Activated CD4-positive, alpha-beta memory T cell treated with anti-CD3 and anti-CD28 coated beads, Interleukin-2, amount 10 ng/mL, durations not matched to agents 7 days and 5 days (primary cell): ENCODE measurements at regions not wholly inside any gene's neighbourhood (a gene's known extent, or its start where the extent isn't known, plus 50 kb on each side); places are given as distances from the start of the nearest gene placed in this dataset.

ENCODE experiments used
- CTCF ChIA-PET: fragments of 350-600 bp; sonication (Branson Sonifier 250); formaldehyde crosslinking; loops from one replicate; lab custom pipeline; 2021; ENCODE audit warnings: antibody characterized with exemption, inconsistent platforms; lab: Charles Lee
- POLR2A ChIA-PET: fragments of 350-600 bp; sonication (Branson Sonifier 250); formaldehyde crosslinking; loops from one replicate; lab custom pipeline; 2021; ENCODE audit warnings: antibody characterized with exemption; lab: Charles Lee
- DNase-seq: peaks from one replicate; pipeline ENCODE4 v3.0.0-alpha.2; 2020
- H3K27ac Mint-ChIP-seq: one replicate; pipeline ENCODE4 v1.8.0; 2021; ENCODE audit warnings: mild to moderate bottlenecking, mixed read lengths
- H3K27me3 Mint-ChIP-seq: one replicate; pipeline ENCODE4 v1.8.0; 2021; ENCODE audit warnings: mixed read lengths
- H3K36me3 Mint-ChIP-seq: one replicate; pipeline ENCODE4 v1.8.0; 2021; ENCODE audit warnings: low read depth, mixed read lengths
- H3K4me1 Mint-ChIP-seq: one replicate; pipeline ENCODE4 v1.8.0; 2021; ENCODE audit warnings: mixed read lengths
- H3K4me3 Mint-ChIP-seq: one replicate; pipeline ENCODE4 v1.8.0; 2021; ENCODE audit warnings: mild to moderate bottlenecking, mixed read lengths
- H3K9me3 Mint-ChIP-seq: one replicate; pipeline ENCODE4 v1.8.0; 2021; ENCODE audit warnings: mixed read lengths

DNA sequence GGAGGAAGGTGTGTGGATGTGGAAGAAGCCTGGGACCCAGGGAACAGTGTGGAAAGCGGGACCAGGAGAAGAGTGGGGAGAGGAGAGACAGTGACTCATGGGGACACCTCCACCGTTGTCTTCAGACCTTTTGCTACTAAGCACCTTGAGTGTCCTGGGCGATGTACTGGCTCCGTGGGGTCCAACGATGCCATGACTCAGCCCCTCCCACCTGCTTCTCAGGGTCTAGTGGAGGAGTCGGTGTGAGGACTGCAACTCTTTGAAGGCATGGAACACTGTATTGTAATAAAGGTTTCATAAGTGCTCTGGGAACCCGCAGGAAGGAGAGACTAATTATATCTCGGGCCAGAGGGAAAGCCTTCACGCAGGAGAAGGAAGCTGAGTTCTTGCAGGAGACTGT lies 166.9 kb upstream of the KL start:
- H3K36me3 Mint-ChIP-seq = no peaks in the 10 kb centered on the region
- ChIA-PET POLR2A (no interaction called here), CTCF (no interaction called here)
- H3K27me3 Mint-ChIP-seq = peaks cover 24% of the 10 kb centered on the region
- H3K4me3 Mint-ChIP-seq = no peak overlapping the region
- H3K27ac Mint-ChIP-seq = no peak overlapping the region
- H3K4me1 Mint-ChIP-seq = no peaks in the 10 kb centered on the region
- DNase-seq = no peak
- H3K9me3 Mint-ChIP-seq = no peaks in the 10 kb centered on the region

DNA sequence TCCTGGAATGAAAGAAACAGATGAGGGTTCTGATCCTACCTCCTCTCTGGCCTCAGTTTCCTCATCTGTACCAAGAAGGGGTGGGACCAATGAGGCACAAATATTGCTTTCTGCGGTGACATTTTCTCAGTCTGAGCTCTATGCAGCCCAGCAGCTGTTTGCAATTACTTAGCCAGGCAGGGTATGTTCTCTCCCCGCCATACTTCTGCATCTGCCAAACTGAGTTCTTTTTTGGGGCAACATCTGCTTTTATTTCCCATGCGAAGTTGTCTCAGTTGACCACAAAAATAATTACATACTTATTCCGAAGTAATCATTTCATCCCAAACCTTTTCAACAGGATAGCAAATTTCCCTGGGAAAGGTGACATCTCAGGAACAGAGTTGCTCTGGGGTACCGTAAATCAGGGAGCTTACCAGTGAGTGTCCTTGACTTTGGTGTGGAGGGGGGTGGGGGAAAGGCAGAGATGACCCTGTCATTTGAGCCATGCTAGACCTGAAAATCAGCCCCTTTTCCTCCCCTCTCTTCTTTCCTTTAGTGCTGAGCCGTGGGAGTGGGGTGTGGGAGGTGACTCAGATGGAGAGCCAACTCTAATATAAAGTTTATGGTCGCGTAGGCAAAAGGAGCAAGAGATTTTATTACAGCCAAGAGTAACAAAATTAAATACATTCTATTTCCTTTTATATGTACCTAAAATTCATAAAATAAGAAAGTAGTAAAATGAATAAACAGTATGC lies 165.7 kb upstream of the KL start:
- DNase-seq = no peak
- peaks cover 23% of the 10 kb centered on the region for H3K27me3 Mint-ChIP-seq
- ChIA-PET POLR2A (no interaction called here), CTCF (no interaction called here)
- no peaks in the 10 kb centered on the region for H3K4me1 Mint-ChIP-seq
- no peaks in the 10 kb centered on the region for H3K9me3 Mint-ChIP-seq
- H3K27ac Mint-ChIP-seq = no peak overlapping the region
- no peaks in the 10 kb centered on the region for H3K36me3 Mint-ChIP-seq
- H3K4me3 Mint-ChIP-seq = no peak overlapping the region

DNA sequence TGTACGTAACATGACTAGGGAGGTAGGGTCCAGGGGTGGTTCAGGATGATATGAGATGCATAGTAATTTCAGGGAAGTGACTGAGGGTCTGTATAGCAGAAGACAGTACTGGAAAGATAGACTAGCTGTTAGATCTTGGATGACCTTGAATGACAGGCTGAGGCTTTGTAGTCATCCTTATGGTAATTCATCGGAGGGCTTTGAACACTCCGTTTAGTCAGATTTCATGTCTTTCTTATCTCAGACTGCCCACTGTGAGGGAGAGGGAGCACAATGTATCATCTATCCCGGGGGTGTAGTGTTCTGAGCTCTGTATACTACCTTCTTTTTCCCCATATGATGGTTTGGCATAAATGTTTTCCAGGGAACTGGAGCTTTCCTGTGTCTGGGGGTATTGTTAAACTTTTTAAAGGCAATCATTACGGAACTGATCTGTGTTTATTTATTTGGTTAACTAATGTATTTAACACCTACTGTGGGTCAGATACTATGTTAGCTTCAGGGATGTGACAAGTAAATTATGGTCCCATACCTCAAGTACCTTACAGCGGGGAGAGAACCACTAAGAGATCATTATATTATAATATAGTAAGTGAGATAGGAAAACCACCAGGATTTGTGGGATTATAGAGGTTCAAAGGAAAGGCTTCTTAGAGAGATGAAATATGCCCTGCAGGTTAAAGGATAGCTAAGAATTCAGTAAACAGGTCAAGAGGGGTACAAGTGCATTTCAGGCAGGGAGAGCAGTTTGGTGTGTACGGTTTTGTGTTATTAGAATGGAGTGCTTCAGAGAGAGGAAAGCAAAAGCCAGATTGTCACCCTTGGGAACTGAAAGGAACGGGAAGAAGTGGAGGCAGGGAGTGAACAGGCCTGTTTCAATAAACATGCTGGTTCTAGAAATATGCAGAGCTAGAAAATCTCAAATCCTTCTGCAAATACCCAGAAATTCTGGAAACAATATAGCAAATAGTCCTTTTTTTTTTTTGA lies 164.8 kb upstream of the KL start:
- no peaks in the 10 kb centered on the region for H3K4me1 Mint-ChIP-seq
- H3K27me3 Mint-ChIP-seq = peaks cover 21% of the 10 kb centered on the region
- ChIA-PET CTCF (no interaction called here), POLR2A (no interaction called here)
- H3K4me3 Mint-ChIP-seq = no peak overlapping the region
- H3K9me3 Mint-ChIP-seq = no peaks in the 10 kb centered on the region
- no peak overlapping the region for H3K27ac Mint-ChIP-seq
- no peaks in the 10 kb centered on the region for H3K36me3 Mint-ChIP-seq
- DNase-seq = no peak

DNA sequence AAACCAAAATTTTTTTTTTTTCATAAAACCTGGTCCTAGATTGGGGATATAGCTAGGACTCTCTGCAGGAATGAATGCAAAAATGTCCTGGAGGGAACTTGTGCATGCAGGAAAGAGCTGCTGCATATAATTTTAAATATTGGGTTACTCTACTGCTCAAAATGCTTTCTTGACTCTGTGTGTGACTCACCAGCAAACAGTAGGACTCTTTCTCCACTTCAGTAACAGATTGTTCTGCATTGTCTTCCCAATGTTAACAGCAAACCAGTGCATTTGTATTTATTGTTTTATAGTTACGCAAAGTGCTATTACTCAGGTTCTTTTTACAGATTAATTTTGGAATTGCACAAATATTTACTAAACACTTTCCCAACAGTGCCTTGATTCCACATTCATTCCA lies 163.7 kb upstream of the KL start:
- POLR2A ChIA-PET = no interaction called here
- Mint-ChIP-seq H3K4me1 (no peaks in the 10 kb centered on the region), H3K4me3 (no peak overlapping the region), H3K36me3 (no peaks in the 10 kb centered on the region), H3K27me3 (peaks cover 16% of the 10 kb centered on the region), H3K27ac (no peak overlapping the region), H3K9me3 (no peaks in the 10 kb centered on the region)
- DNase-seq = no peak
- CTCF ChIA-PET = no interaction called here

DNA sequence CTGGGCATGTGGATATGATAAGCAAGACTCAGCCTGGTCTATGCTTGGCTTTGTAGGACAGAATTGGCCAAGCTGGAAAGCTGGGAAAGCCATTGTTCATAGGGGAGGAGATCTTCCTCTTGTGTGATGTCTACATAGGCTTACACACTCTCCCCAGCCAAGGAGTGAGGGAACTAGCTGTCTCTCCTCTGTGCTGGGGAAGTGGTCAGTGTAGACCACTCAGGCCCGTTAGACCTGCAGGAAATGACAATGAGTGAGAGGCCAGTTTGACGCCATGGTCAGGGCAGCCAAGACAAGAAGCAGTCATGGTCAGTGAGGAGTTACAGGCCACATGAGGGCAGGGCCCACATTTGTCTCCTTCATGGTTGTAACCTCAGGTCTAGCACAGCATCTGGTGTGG lies 159.1 kb upstream of the KL start:
- H3K4me3 Mint-ChIP-seq = no peak overlapping the region
- no peak for DNase-seq
- no peaks in the 10 kb centered on the region for H3K9me3 Mint-ChIP-seq
- no peaks in the 10 kb centered on the region for H3K36me3 Mint-ChIP-seq
- no peaks in the 10 kb centered on the region for H3K4me1 Mint-ChIP-seq
- H3K27me3 Mint-ChIP-seq = peaks cover 7% of the 10 kb centered on the region
- CTCF ChIA-PET = no interaction called here
- POLR2A ChIA-PET = no interaction called here
- H3K27ac Mint-ChIP-seq = no peak overlapping the region

DNA sequence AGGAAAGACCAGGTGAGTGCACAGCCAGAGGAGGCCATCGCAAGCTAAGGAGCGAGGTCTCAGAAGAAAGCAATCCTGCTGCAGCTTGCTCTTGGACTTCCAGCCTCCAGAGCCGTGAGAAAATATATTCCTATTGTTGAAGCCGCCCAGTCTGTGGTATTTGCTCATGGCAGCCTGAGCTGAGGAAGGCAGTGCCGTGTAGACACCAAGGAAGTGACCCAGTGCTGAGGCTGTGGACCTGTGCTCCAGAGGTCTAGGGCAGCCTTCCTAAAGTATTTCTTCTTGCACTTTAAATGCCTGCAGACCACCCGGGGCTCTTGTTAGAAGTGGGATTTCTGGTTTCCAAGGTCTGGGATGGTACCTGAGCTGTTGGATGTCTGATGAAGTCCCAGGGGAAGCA lies 158.5 kb upstream of the KL start:
- Mint-ChIP-seq H3K4me3 (no peak overlapping the region), H3K27ac (no peak overlapping the region), H3K4me1 (no peaks in the 10 kb centered on the region), H3K9me3 (no peaks in the 10 kb centered on the region), H3K27me3 (peaks cover 5% of the 10 kb centered on the region), H3K36me3 (no peaks in the 10 kb centered on the region)
- no peak for DNase-seq
- POLR2A ChIA-PET = no interaction called here
- CTCF ChIA-PET = no interaction called here

DNA sequence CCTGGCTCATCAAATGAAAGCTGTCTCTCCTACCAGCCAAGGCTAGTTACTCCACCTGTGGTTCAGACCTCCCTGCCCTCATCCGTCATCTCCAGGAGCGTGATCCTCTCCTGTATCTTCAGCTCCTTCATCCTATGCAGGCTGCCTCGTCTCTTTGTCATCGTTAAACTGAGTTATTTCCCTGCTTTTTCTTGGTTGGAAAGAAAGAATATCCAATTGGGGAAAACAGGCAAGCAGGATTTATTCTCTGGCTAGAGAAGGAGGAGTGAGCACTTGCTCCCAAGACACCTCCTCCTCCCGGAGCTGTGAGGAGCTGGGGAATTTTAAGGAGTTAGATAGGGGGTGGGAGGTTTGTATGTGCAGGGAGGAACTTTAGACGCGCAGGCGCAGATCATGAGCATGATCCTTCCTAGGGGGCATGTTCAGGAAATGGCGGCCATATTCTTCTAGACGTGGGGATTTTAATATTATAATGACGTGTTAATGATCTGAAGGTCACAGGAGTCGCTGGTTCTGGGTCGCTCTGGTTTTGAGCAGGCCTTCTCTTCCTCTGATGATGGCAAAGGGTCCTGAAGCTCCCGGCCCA lies 156.4 kb upstream of the KL start:
- POLR2A ChIA-PET = no interaction called here
- Mint-ChIP-seq H3K9me3 (no peaks in the 10 kb centered on the region), H3K36me3 (no peaks in the 10 kb centered on the region), H3K4me3 (no peak overlapping the region), H3K27me3 (no peaks in the 10 kb centered on the region), H3K4me1 (no peaks in the 10 kb centered on the region), H3K27ac (no peak overlapping the region)
- DNase-seq = no peak
- CTCF ChIA-PET = no interaction called here

DNA sequence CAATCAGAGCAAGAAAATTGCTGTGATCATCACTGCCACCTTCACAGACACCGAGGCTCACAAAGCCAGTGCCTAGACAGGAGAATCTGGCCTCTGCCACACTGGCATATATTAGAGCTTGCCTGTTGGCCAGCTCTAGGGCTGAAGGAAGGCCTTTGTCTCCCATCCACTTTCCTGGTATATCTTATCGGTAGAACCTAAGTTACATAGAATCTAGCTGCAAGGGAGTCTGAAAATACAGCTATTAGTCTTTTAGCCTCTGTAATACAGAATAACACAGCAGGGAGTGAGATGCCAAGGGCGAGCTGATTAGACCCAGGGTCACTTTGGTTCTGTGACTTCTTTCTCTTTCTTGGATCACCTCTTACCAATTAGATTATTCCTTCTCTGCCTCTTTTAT lies 154.9 kb upstream of the KL start:
- Mint-ChIP-seq H3K4me3 (no peak overlapping the region), H3K9me3 (no peaks in the 10 kb centered on the region), H3K27me3 (no peaks in the 10 kb centered on the region), H3K27ac (no peak overlapping the region), H3K36me3 (no peaks in the 10 kb centered on the region), H3K4me1 (no peaks in the 10 kb centered on the region)
- ChIA-PET POLR2A (interaction anchor here (1.0 kb wide), 1 partner anchor 43 kb away, joined by 3 read pairs; no protein-coding TSS in a partner anchor), CTCF (no interaction called here)
- no peak for DNase-seq

DNA sequence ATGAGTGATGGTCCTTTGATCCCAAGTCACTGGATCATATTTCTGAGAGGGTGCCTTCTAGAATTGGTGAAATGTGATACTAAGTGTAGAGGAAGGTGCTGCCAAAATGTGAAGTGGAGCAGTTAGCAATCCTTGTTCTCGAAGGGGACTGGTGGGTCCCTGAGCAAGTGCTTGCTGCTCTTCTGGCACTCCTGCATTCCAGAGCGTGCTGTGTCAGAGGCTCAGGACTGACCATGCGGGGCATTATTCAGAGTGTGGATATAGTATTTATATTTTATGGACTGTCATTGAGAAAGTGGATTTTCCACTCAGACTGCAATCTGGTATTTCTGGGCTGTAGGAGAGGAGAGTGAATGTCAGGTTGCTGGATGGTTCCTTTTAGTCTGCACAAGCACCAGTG lies 152.6 kb upstream of the KL start:
- no peaks in the 10 kb centered on the region for H3K27me3 Mint-ChIP-seq
- H3K36me3 Mint-ChIP-seq = no peaks in the 10 kb centered on the region

DNA sequence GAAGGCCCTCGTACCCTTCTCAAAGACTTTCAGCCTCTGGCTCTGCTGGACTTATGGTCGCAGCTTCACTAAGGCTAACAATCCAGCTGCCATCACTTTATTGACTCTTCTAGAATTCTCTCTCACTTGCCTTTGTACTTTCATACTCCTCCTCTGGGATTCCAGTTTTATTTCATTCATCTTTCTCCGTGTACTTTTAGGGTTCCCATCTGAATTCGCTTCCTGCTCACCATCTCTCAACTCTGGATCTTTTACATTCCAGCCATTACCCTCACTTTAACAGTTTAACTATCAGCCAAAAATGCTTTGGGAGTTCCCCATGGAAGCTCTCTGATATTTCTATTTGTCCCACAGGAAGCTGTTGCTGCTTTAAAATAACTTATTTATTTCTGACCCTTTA lies 149.3 kb upstream of the KL start:
- Mint-ChIP-seq H3K9me3 (no peaks in the 10 kb centered on the region), H3K36me3 (no peaks in the 10 kb centered on the region), H3K27me3 (no peaks in the 10 kb centered on the region), H3K27ac (no peak overlapping the region), H3K4me1 (no peaks in the 10 kb centered on the region), H3K4me3 (no peak overlapping the region)
- ChIA-PET CTCF (no interaction called here), POLR2A (no interaction called here)
- DNase-seq = no peak

More for the DNA sequence above, 152.6 kb upstream of the KL start:
- POLR2A ChIA-PET = no interaction called here
- no peaks in the 10 kb centered on the region for H3K9me3 Mint-ChIP-seq
- no peak overlapping the region for H3K4me3 Mint-ChIP-seq
- DNase-seq = no peak
- H3K27ac Mint-ChIP-seq = no peak overlapping the region
- H3K4me1 Mint-ChIP-seq = no peaks in the 10 kb centered on the region
- CTCF ChIA-PET = no interaction called here

DNA sequence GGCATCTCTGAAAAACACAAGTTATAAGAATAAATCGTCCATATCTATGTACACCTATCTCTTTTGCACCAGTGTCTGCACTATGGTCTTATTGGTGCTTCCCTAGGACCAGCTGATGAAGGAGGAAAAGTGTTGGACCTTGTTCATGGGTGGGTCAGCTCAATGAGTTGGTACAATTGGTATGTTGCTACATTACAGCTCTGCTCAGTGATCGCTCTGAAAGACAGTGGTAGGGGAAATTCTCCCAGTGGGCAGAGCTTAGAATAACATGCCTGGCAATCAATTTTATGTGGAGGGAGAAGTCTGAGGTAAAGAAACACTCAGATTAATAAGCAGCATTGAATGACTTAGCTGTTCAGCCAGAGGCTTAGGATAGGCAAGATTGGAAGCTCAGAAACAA lies 138.7 kb upstream of the KL start:
- no peaks in the 10 kb centered on the region for H3K36me3 Mint-ChIP-seq
- H3K27ac Mint-ChIP-seq = no peak overlapping the region
- no peaks in the 10 kb centered on the region for H3K4me1 Mint-ChIP-seq
- H3K9me3 Mint-ChIP-seq = no peaks in the 10 kb centered on the region
- ChIA-PET POLR2A (no interaction called here), CTCF (interaction anchor here (0.6 kb wide), 1 partner anchor 252 kb away, joined by 3 read pairs; no protein-coding TSS in a partner anchor)
- peaks cover 3% of the 10 kb centered on the region for H3K27me3 Mint-ChIP-seq
- DNase-seq = no peak
- H3K4me3 Mint-ChIP-seq = no peak overlapping the region

DNA sequence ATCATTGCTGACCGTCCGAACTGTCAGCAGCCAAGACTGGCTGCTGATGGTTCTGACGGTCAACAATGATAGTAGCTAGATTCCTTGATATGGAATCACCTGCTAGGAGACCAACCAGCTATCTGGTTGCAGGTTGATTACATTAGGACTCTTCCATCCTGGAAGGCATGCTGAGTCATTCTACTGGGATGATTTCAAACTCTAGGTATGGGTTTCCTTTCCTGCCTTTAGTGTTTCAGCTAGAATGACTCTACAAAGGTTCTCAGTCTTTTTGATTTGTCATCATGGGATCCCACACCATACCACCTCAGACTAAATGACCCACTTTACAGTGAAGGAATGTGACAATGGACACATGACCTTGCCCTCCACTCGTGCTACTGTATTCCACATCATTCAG lies 138.1 kb upstream of the KL start:
- ChIA-PET POLR2A (no interaction called here), CTCF (interaction anchor here (0.6 kb wide), 1 partner anchor 252 kb away, joined by 3 read pairs; no protein-coding TSS in a partner anchor)
- H3K36me3 Mint-ChIP-seq = no peaks in the 10 kb centered on the region
- no peak for DNase-seq
- H3K4me3 Mint-ChIP-seq = no peak overlapping the region
- no peaks in the 10 kb centered on the region for H3K27me3 Mint-ChIP-seq
- no peaks in the 10 kb centered on the region for H3K9me3 Mint-ChIP-seq
- no peaks in the 10 kb centered on the region for H3K4me1 Mint-ChIP-seq
- no peak overlapping the region for H3K27ac Mint-ChIP-seq

DNA sequence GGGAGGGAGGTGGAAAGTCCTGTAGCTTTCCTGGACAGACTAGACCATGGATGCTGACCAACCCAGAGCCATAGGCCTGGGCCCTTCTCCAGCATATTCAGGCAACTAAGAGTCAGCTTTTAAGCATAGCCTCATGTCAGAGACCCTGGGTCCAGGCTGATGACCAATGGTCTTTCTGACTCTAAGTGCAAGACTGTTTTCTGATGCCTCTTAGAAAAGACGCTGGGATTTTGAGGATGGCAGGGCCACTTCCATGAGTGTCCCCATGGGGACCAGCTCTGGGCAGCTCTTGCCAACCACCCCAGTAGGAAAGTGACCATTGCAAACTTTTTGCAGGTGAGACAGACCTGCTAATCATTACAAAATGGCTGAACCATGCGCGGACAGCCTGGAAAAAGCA lies 135.6 kb upstream of the KL start:
- Mint-ChIP-seq H3K9me3 (no peaks in the 10 kb centered on the region), H3K27ac (no peak overlapping the region), H3K4me1 (no peaks in the 10 kb centered on the region), H3K27me3 (peaks cover 3% of the 10 kb centered on the region), H3K36me3 (no peaks in the 10 kb centered on the region), H3K4me3 (no peak overlapping the region)
- CTCF ChIA-PET = no interaction called here
- DNase-seq = no peak
- POLR2A ChIA-PET = no interaction called here
